Body of pancreas (tissue), 4 donors: ENCODE measurements at regions not wholly inside any gene's neighbourhood (a gene's known extent, or its start where the extent isn't known, plus 50 kb on each side); places are given as distances from the start of the nearest gene placed in this dataset.

Source experiments
- POLR2A ChIP-seq, 3 donors: fragments of 450-650 bp; IDR thresholded peaks; one replicate each; pipeline ENCODE4 v1.6.1; 2016; ENCODE audit warnings: antibody characterized with exemption in 3 of 3, mild to moderate bottlenecking in 2 of 3
- TF ChIP-seq, protein P1 (sequence below), 7 experiments: fragments of 450-650 bp in 4 of 7; fragments of 200-600 bp in 3 of 7; sonication (generic) in 3 of 7; IDR thresholded peaks; one replicate each; pipeline ENCODE4 v1.5.1; 2016 to 2019; ENCODE audit warnings: antibody characterized with exemption in 7 of 7

DNA sequence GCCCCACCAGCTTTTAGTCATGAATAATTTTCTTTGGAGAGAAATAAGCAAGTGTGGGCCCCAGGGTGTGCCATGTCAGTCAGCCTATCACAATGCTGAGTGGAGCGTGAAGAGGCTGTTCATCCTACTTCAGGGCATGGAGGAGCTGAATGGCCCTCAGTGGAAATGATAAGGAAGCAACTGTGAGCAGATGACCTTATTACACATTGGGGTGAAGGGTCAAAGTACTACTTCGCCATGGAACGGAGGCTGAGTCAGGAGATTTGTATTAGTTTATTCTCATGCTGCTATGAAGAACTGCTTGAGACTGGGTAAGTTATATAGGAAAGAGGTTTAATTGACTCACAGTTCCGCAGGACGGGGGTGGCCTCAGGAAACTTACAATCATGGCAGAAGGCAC lies 231.0 kb upstream of the ADAMTS16 start:
- TF ChIP-seq POLR2A (IDR thresholded peaks at IDR 0.05), result no peak
- TF ChIP-seq, protein P1, sequence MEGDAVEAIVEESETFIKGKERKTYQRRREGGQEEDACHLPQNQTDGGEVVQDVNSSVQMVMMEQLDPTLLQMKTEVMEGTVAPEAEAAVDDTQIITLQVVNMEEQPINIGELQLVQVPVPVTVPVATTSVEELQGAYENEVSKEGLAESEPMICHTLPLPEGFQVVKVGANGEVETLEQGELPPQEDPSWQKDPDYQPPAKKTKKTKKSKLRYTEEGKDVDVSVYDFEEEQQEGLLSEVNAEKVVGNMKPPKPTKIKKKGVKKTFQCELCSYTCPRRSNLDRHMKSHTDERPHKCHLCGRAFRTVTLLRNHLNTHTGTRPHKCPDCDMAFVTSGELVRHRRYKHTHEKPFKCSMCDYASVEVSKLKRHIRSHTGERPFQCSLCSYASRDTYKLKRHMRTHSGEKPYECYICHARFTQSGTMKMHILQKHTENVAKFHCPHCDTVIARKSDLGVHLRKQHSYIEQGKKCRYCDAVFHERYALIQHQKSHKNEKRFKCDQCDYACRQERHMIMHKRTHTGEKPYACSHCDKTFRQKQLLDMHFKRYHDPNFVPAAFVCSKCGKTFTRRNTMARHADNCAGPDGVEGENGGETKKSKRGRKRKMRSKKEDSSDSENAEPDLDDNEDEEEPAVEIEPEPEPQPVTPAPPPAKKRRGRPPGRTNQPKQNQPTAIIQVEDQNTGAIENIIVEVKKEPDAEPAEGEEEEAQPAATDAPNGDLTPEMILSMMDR (IDR thresholded peaks at IDR 0.05), result no peak
